Stimulated activated CD4-positive, alpha-beta T cell treated with anti-CD3 and anti-CD28 coated beads, Interleukin-2, amount 100 ng/mL, for 48 hours (primary cell): ENCODE measurements at regions not wholly inside any gene's neighbourhood (a gene's known extent, or its start where the extent isn't known, plus 50 kb on each side); places are given as distances from the start of the nearest gene placed in this dataset.

Experiments
- DNase-seq, 2 donors: peaks; one replicate each; pipeline ENCODE4 v3.0.0-alpha.2; 2020

GRCh38 chr11:119982517-119983239 is 155.2 kb downstream of the TRIM29 start:
- no peak for DNase-seq

DNA sequence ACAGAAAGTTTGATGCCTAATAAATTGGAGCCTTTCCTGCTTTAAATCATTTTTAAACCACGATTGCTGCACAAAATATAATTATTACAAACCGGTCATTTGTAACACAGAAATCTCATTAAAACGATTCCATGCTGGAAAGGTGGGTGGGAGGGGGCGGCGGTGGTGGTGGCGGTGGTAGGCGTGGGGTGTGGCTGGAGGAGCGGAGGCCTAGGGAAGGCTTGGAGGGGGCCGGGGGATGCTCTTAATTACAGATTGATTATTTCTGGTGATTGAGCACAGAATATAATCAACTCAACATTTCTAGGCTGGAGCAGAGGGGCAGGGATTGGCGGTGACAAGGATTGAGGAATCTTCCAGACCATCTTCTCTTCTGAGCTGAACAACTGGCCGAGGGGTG is 157.5 kb downstream of the TRIM29 start:
- DNase-seq, result no peak

GRCh38 chr11:119979701-119980100 is 158.2 kb downstream of the TRIM29 start:
- DNase-seq, result no peak

GRCh38 chr11:119978696-119979095 is 159.2 kb downstream of the TRIM29 start:
- no peak for DNase-seq

DNA sequence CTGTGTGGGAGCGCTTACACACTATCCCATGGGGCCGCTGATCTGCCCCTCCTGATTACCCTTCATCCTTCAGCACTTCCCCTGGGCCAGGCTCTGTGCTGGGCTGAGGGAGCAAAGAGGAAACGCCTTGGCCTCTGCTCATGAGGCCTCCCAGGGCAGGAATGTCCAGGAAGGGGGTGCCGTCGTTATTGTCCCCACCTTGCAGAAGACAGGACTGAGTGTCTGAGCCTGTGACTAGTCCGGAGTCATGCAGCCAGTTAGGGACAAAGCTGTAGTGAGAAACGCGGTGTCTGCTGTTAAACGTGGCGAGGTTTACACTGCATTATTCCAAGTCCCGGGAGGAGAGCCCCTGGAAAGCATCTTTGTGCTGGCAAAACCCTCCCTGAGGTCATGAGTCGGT is 160.0 kb downstream of the TRIM29 start:
- no peak for DNase-seq

DNA sequence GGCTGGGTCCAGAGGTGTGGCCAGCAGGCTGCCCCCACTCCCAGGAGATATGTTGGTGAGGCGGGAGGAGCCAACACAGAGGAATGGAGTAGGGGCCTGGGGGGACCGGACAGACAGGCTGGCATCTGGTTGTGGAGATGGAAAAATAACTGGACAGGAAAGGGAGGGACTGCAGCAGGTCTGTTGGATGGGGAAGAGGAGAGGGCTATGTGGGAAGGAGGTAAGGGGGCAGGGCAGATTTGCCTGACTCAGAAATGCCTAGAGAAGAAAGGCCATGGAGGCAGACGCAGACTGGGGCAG is 160.4 kb downstream of the TRIM29 start:
- no peak for DNase-seq

- DNase-seq, result no peak
Observed at GRCh38 chr11:119976805-119977560, 160.9 kb downstream of the TRIM29 start.

GRCh38 chr11:119975561-119976152 is 162.3 kb downstream of the TRIM29 start:
- DNase-seq, result no peak

- DNase-seq, result no peak
Observed at GRCh38 chr11:119974467-119974866, 163.4 kb downstream of the TRIM29 start.

GRCh38 chr11:119974051-119974450 is 163.9 kb downstream of the TRIM29 start:
- DNase-seq, result no peak

GRCh38 chr11:119972281-119972680 is 165.6 kb downstream of the TRIM29 start:
- no peak for DNase-seq

GRCh38 chr11:119970555-119971304 is 167.2 kb downstream of the TRIM29 start:
- DNase-seq, result no peak

DNA sequence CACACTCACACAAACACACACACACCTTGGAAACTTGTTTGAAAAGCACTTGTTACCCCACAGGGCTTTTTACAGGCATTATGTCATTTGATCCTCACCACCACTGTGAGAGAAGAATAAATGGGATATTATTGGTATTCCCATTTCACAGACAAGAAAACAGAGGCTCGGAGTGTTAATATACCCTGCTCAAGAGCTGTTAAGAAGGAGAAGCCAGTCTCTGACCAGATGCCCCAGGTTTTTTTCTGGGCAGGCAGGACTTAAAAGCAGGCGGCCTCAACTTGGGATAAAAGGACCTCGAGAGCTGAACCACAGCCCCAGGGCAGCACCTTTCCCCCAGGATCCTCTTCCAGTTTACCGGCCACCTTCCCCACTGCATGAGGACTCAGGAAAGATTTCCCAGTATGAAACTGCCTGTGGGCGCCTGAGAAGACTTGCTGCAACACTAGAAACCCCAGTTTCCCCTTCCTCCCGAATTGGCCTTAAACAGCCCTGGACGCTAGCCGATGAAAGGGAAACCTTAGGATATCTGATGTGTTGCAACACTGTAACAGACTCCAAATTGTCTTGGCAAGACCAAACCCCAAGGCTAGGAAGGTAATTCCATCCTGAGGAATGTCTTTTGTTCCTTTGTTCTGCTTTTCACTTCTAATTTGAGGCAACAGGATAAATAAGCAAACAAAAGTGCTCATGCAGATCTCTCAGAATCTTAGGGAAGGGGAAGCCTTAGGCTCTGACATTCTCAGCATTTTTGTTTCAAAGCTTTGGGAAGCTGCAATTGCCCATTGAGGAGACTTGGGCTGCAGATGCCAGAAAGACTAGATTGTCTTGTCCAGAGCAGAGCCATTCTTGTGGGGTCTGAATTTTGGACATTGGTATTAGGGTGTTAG is 173.5 kb downstream of the TRIM29 start:
- no peak for DNase-seq

- DNase-seq, result no peak
Observed at GRCh38 chr11:119957951-119958350, 180.0 kb downstream of the TRIM29 start.

DNA sequence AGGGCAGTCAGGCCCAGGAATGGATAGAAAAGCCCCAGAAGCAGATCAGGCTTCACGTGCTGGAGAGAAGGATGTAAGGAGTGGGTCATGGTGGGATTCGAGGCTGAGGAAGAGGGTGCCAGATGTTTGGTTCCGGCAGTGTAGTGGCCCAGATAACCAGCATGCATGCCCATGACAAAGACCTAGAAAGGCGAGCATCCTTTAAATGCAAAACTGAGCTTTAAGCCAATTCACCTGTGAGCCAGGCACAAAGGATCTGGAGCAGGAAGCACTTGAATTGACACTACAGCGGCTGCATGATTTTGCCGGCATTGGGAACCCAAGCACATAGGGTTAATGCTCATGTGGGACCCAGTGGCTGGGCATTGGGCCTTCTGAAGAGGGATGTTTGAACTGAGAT is 185.5 kb downstream of the TRIM29 start:
- no peak for DNase-seq

DNA sequence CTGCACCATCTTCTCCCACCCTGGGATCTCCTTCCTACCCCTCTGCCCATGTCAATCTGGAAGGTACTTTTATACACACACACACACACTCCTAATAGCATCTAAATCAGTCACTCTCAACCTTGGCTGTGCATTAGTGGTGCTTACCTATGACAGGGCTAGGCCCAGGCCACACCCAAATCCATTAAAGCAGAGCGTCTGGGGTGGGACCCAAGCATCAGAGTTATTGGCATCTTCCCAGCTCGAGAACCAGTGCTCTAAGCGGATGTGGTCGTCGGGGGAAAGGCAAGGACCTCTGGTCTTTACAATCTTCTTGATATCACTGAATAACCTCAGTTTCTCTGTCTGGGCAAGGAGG is 194.6 kb downstream of the TRIM29 start:
- DNase-seq, result no peak

- DNase-seq, result no peak
Observed at GRCh38 chr11:119942583-119943297, 195.2 kb downstream of the TRIM29 start.

GRCh38 chr11:119941636-119942411 is 196.1 kb downstream of the TRIM29 start:
- no peak for DNase-seq

GRCh38 chr11:119941171-119941570 is 196.7 kb downstream of the TRIM29 start:
- no peak for DNase-seq

GRCh38 chr11:119940401-119940976 is 197.4 kb downstream of the TRIM29 start:
- DNase-seq, result no peak

DNA sequence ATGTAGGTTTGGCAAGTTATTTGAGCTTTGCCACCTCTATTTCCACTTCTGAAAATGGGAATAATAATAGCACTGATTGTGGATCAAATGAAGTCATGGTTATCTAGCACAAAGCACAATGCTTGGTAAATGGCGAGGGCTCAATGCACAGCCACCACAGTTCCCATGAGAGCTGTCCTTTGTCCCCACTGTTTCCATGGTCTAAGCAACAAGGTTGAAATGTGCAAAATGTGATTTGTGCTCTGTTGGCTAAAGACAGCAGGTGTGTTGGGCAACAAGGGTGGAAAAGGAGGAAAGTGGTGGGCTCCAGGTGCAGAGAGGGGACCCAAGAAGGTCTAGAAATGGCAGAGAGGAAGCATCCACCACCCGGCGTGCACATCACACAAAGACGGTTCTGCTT is 200.5 kb downstream of the TRIM29 start:
- DNase-seq, result no peak
